Endothelial cell of umbilical vein (primary cell): ENCODE measurements at regions not wholly inside any gene's neighbourhood (a gene's known extent, or its start where the extent isn't known, plus 50 kb on each side); places are given as distances from the start of the nearest gene placed in this dataset.
A peak's percentile ranks its signal among the peaks of the same experiment; 100 is the strongest.

Source experiments
- BruUV-seq: library from RNA; stranded (reverse); fragments of 400-500 nt; replicated peaks from 2 replicates; lab custom pipeline; 2021; lab: Mats Ljungman, UMichigan
- CTCF ChIA-PET: fragments of 300-600, 350-600 bp; sonication (Branson Sonifier 250); formaldehyde crosslinking; loops from one replicate; lab custom pipeline; 2021; ENCODE audit warnings: antibody characterized with exemption, inconsistent platforms; lab: Charles Lee
- POLR2A ChIA-PET: fragments of 300-600, 350-600 bp; sonication (Branson Sonifier 250); formaldehyde crosslinking; loops from one replicate; lab custom pipeline; 2021; ENCODE audit warnings: antibody characterized with exemption, inconsistent platforms; lab: Charles Lee
- DNase-seq: peaks from one replicate; pipeline ENCODE4 v3.0.0-alpha.2; 2011; ENCODE audit warnings: low read depth, low spot score
- FAIRE-seq: peaks from 2 replicates; lab custom pipeline; 2011; peaks lifted over from hg19 to GRCh38; lab: Jason Lieb, UNC
- H2AFZ ChIP-seq: 2 replicates; pipeline ENCODE4 v1.6.0; 2012; ENCODE audit warnings: low read depth, low read length, control low read depth, inconsistent platforms
- H3K27ac ChIP-seq: 2 replicates; pipeline ENCODE4 v1.5.1; 2011; ENCODE audit warnings: low read depth, mild to moderate bottlenecking, control low read depth, low read length, moderate library complexity; ENCODE audit not compliant: insufficient read depth
- H3K27me3 ChIP-seq, 2 experiments: 2 replicates each; pipeline versions ENCODE4 v1.6.0 to v1.6.1; 2011; ENCODE audit warnings: low read length in 2 of 2, mixed read lengths in 1 of 2; ENCODE audit not compliant: control insufficient read depth in 2 of 2, insufficient read depth in 2 of 2
- H3K36me3 ChIP-seq, 2 experiments: 2 replicates in 1 of 2; 3 replicates in 1 of 2; pipeline ENCODE4 v1.5.1; 2011; ENCODE audit warnings: low read length in 2 of 2, mild to moderate bottlenecking in 1 of 2, moderate library complexity in 1 of 2; ENCODE audit not compliant: control insufficient read depth in 2 of 2, insufficient read depth in 2 of 2; ENCODE audit errors: extremely low read depth in 1 of 2
- H3K4me1 ChIP-seq: 3 replicates; pipeline ENCODE4 v1.5.1; 2011; ENCODE audit warnings: mild to moderate bottlenecking, low read length; ENCODE audit not compliant: control insufficient read depth, insufficient read depth; ENCODE audit errors: extremely low read depth
- H3K4me2 ChIP-seq: 2 replicates; pipeline ENCODE4 v1.6.1; 2011; ENCODE audit warnings: low read length, control low read depth, mixed read lengths; ENCODE audit not compliant: insufficient read depth
- H3K4me3 ChIP-seq, 3 experiments: fragments of 200-600 bp in 1 of 3; sonication (generic), shearing (Covaris generic) in 1 of 3; replicated peaks in 1 of 3; 2 replicates each; pipeline ENCODE4 v1.5.1; 2011 to 2016; ENCODE audit warnings: control low read depth in 3 of 3, low read length in 3 of 3, mild to moderate bottlenecking in 2 of 3, inconsistent platforms in 1 of 3, low read depth in 1 of 3, moderate library complexity in 1 of 3; ENCODE audit not compliant: insufficient read depth in 1 of 3
- H3K79me2 ChIP-seq: 2 replicates; pipeline ENCODE4 v1.6.0; 2012; ENCODE audit warnings: low read length, inconsistent platforms; ENCODE audit not compliant: control insufficient read depth, insufficient read depth
- H3K9ac ChIP-seq: replicated peaks from 2 replicates; pipeline ENCODE3; 2011; ENCODE audit warnings: low read length, control low read depth; ENCODE audit not compliant: insufficient read depth; ENCODE audit errors: extremely low read depth
- H3K9me1 ChIP-seq: replicated peaks from 3 replicates; pipeline ENCODE4 v1.6.0; 2011; ENCODE audit warnings: mild to moderate bottlenecking, low read length; ENCODE audit not compliant: control insufficient read depth, insufficient read depth; ENCODE audit errors: extremely low read depth
- H3K9me3 ChIP-seq: replicated peaks from 2 replicates; pipeline ENCODE4 v1.5.1; 2012; ENCODE audit warnings: low read length, inconsistent platforms; ENCODE audit not compliant: control insufficient read depth, insufficient read depth
- H4K20me1 ChIP-seq: replicated peaks from 2 replicates; pipeline ENCODE3; 2011; ENCODE audit warnings: mild to moderate bottlenecking, low read length; ENCODE audit not compliant: control insufficient read depth, insufficient read depth; ENCODE audit errors: extremely low read depth
- CTCF ChIP-seq, 2 donors: IDR thresholded peaks; 1 replicate in 1 of 2; 2 replicates in 1 of 2; pipeline ENCODE4 v1.5.1; 2011; ENCODE audit warnings: low read length in 2 of 2, mild to moderate bottlenecking in 2 of 2, moderate library complexity in 2 of 2, control low read depth in 1 of 2, inconsistent platforms in 1 of 2, low read depth in 1 of 2; ENCODE audit not compliant: insufficient read depth in 1 of 2; ENCODE audit errors: extremely low read depth in 1 of 2
- EZH2 ChIP-seq: IDR thresholded peaks from 2 replicates; pipeline ENCODE4 v1.6.1; 2012; ENCODE audit warnings: borderline replicate concordance, low read depth, mild to moderate bottlenecking, moderate library complexity, low read length, inconsistent platforms; ENCODE audit not compliant: severe bottlenecking
- FOS ChIP-seq: IDR thresholded peaks from 2 replicates; pipeline ENCODE4 v1.6.1; 2011; ENCODE audit warnings: mild to moderate bottlenecking, low read length, moderate library complexity, borderline replicate concordance; ENCODE audit not compliant: insufficient read depth
- GATA2 ChIP-seq: IDR thresholded peaks from 2 replicates; pipeline ENCODE4 v1.7.0; 2011; ENCODE audit warnings: low read depth, mild to moderate bottlenecking, moderate library complexity, mixed read lengths, low read length; ENCODE audit not compliant: insufficient read length, insufficient read depth
- JUN ChIP-seq: IDR thresholded peaks from 2 replicates; pipeline ENCODE4 v1.6.1; 2011; ENCODE audit warnings: borderline replicate concordance, low read depth; ENCODE audit not compliant: insufficient read length, insufficient read depth
- MAX ChIP-seq: IDR thresholded peaks from 2 replicates; pipeline ENCODE4 v1.6.1; 2011; ENCODE audit not compliant: insufficient read depth, insufficient read length
- MYC ChIP-seq: IDR thresholded peaks from one replicate; pipeline ENCODE4 v1.6.1; 2011; ENCODE audit warnings: mild to moderate bottlenecking, low read depth, low read length
- POLR2A ChIP-seq: IDR thresholded peaks from 2 replicates; pipeline ENCODE4 v1.6.1; 2012; ENCODE audit warnings: low read depth, mild to moderate bottlenecking, control low read depth, low read length
- POLR2AphosphoS5 ChIP-seq: IDR thresholded peaks from 2 replicates; pipeline ENCODE4 v1.6.1; 2012; ENCODE audit warnings: low read depth, mild to moderate bottlenecking, control low read depth, low read length, moderate library complexity; ENCODE audit not compliant: insufficient read depth
- dilution Hi-C: fragments of 300-500 bp; cut with MboI; formaldehyde crosslinking; loops from one replicate; pipeline ENCODE4 v1.15.0; 2019; ENCODE audit warnings: low sequenced_read_pairs; ENCODE audit not compliant: extremely low pct_ligation_motif_present
- intact Hi-C: fragments of 100-400 bp; cut with micrococcal nuclease; formaldehyde crosslinking; loops from one replicate; pipeline ENCODE4 v1.10.0; 2022

GRCh38 chr11:122179961-122180834 lies 64.2 kb upstream of the BLID start:
- no peaks in the 10 kb centered on the region for H3K27me3 ChIP-seq
- H3K36me3 ChIP-seq, result no peaks in the 10 kb centered on the region
- POLR2A ChIA-PET, result interaction anchor here (0.7 to 1.4 kb wide), 3 partner anchors 9 to 714 kb away, joined by 3 to 21 read pairs (median 9); no protein-coding TSS in a partner anchor
- CTCF ChIA-PET, result interaction anchor here (0.7 to 2.9 kb wide), 17 partner anchors 9 to 81 kb away, joined by 3 to 22 read pairs (median 4); no protein-coding TSS in a partner anchor
- peak overlapping the region; percentile 99 for H3K4me2 ChIP-seq
- TSS peak; percentile 70 for BruUV-seq
- no peak overlapping the region for H2AFZ ChIP-seq
- DNase-seq, result peak; percentile 87
- H3K79me2 ChIP-seq, result peaks cover 50% of the 10 kb centered on the region
- H4K20me1 ChIP-seq, result no peaks in the 10 kb centered on the region
- peak overlapping the region; percentile 84 for H3K9ac ChIP-seq
- H3K27ac ChIP-seq, result peak overlapping the region; percentile 86
- intact Hi-C loops, result loop anchor here (1.0 to 2.0 kb wide), 5 partner anchors 9 to 43 kb away; no protein-coding TSS in a partner anchor
- FAIRE-seq, result peak; percentile 81
- H3K4me3 ChIP-seq, result peak overlapping the region; percentile 29 to 100 (median 99)
- H3K9me1 ChIP-seq, result no peaks in the 10 kb centered on the region
- TF ChIP-seq EZH2 (no peak), MAX (no peak), FOS (peak; percentile 99), POLR2AphosphoS5 (peak; percentile 95), MYC (no peak), CTCF (IDR thresholded peaks at IDR 0.05; ENCODE audit: extremely low read depth in 1 of 2, insufficient read depth in 1 of 2, low read depth in 1 of 2, low read length in 2 of 2) (no peak), GATA2 (peak; percentile 70), JUN (peak; percentile 37), POLR2A (peak; percentile 84)
- dilution Hi-C loops, result no loop called here
- H3K9me3 ChIP-seq, result no peaks in the 10 kb centered on the region
- H3K4me1 ChIP-seq, result peaks cover 66% of the 10 kb centered on the region
